H9 (cell line): ENCODE measurements at regions not wholly inside any gene's neighbourhood (a gene's known extent, or its start where the extent isn't known, plus 50 kb on each side); places are given as distances from the start of the nearest gene placed in this dataset.
"Not testable (repeated sequence)": the region's sequence is repeated elsewhere in the genome, so short reads cannot be mapped to it uniquely, and the experiment has no call there.

Experiments
- DNase-seq: peaks from one replicate; pipeline ENCODE4 v3.0.0-alpha.2; 2017
- H2AFZ ChIP-seq: one replicate; pipeline ENCODE4 v1.6.1; 2013; ENCODE audit warnings: mild to moderate bottlenecking, low read length, control low read depth, moderate library complexity
- H2AK5ac ChIP-seq: 2 replicates; pipeline ENCODE4 v1.6.1; 2013; ENCODE audit warnings: low read length, control low read depth, mixed read lengths; ENCODE audit not compliant: insufficient read length
- H2BK120ac ChIP-seq: one replicate; pipeline ENCODE4 v1.6.1; 2013; ENCODE audit warnings: low read depth, mild to moderate bottlenecking, low read length, control low read depth, inconsistent platforms; ENCODE audit not compliant: poor library complexity, severe bottlenecking
- H2BK12ac ChIP-seq: 2 replicates; pipeline ENCODE4 v1.6.1; 2013; ENCODE audit warnings: low read length, control low read depth, mixed read lengths, low read depth; ENCODE audit not compliant: insufficient read length
- H2BK15ac ChIP-seq: 2 replicates; pipeline ENCODE4 v1.6.1; 2013; ENCODE audit warnings: low read depth, low read length, control low read depth
- H2BK20ac ChIP-seq: one replicate; pipeline ENCODE4 v1.6.1; 2013; ENCODE audit warnings: low read depth, mild to moderate bottlenecking, low read length, control low read depth, inconsistent platforms; ENCODE audit not compliant: poor library complexity, severe bottlenecking
- H2BK5ac ChIP-seq: 2 replicates; pipeline ENCODE4 v1.6.1; 2013; ENCODE audit warnings: low read length, control low read depth, mixed read lengths; ENCODE audit not compliant: insufficient read length
- H3K14ac ChIP-seq: 2 replicates; pipeline ENCODE4 v1.6.1; 2013; ENCODE audit warnings: low read length, control low read depth; ENCODE audit not compliant: insufficient read depth
- H3K18ac ChIP-seq: 2 replicates; pipeline ENCODE4 v1.6.1; 2013; ENCODE audit warnings: low read depth, mild to moderate bottlenecking, mixed read lengths, low read length, control low read depth; ENCODE audit not compliant: insufficient read length
- H3K23ac ChIP-seq: 2 replicates; pipeline ENCODE4 v1.6.1; 2013; ENCODE audit warnings: low read length, control low read depth, mixed read lengths, low read depth; ENCODE audit not compliant: insufficient read length
- H3K23me2 ChIP-seq: 2 replicates; pipeline ENCODE4 v1.6.1; 2013; ENCODE audit warnings: low read depth, mild to moderate bottlenecking, mixed read lengths, low read length, control low read depth; ENCODE audit not compliant: insufficient read length, poor library complexity, severe bottlenecking
- H3K27ac ChIP-seq: 2 replicates; pipeline ENCODE4 v1.5.1; 2013; ENCODE audit warnings: low read length, control low read depth, mixed read lengths, low read depth; ENCODE audit not compliant: insufficient read length
- H3K27me3 ChIP-seq: 2 replicates; pipeline ENCODE4 v1.6.1; 2013; ENCODE audit warnings: low read length, control low read depth, inconsistent platforms; ENCODE audit not compliant: insufficient read depth
- H3K4ac ChIP-seq: 2 replicates; pipeline ENCODE4 v1.6.1; 2013; ENCODE audit warnings: low read depth, mild to moderate bottlenecking, control low read depth, inconsistent platforms, low read length, moderate library complexity
- H3K4me1 ChIP-seq: 2 replicates; pipeline ENCODE4 v1.6.1; 2013; ENCODE audit warnings: low read length, control low read depth, inconsistent platforms; ENCODE audit not compliant: insufficient read depth
- H3K4me2 ChIP-seq: 2 replicates; pipeline ENCODE4 v1.6.1; 2013; ENCODE audit warnings: low read length, control low read depth, mixed read lengths; ENCODE audit not compliant: insufficient read length, insufficient read depth
- H3K56ac ChIP-seq: 2 replicates; pipeline ENCODE4 v1.6.1; 2013; ENCODE audit warnings: low read depth, mild to moderate bottlenecking, mixed read lengths, low read length, control low read depth; ENCODE audit not compliant: insufficient read length
- H3K79me1 ChIP-seq: 2 replicates; pipeline ENCODE4 v1.6.1; 2013; ENCODE audit warnings: low read depth, mild to moderate bottlenecking, moderate library complexity, low read length, control low read depth, inconsistent platforms; ENCODE audit not compliant: insufficient read depth, poor library complexity, severe bottlenecking
- H3K79me2 ChIP-seq: 2 replicates; pipeline ENCODE4 v1.6.1; 2013; ENCODE audit warnings: low read length, control low read depth, inconsistent platforms; ENCODE audit not compliant: insufficient read depth
- H3K9ac ChIP-seq: 2 replicates; pipeline ENCODE4 v1.6.1; 2013; ENCODE audit warnings: low read length, control low read depth, mixed read lengths; ENCODE audit not compliant: insufficient read length; ENCODE audit errors: extremely low read depth
- H3K9me3 ChIP-seq: one replicate; pipeline ENCODE4 v1.6.1; 2013; ENCODE audit warnings: low read depth, low read length, inconsistent platforms; ENCODE audit not compliant: control insufficient read depth
- H3T11ph ChIP-seq: one replicate; pipeline ENCODE4 v1.6.1; 2013; ENCODE audit warnings: mild to moderate bottlenecking, low read length, control low read depth, inconsistent platforms
- H4K20me1 ChIP-seq: one replicate; pipeline ENCODE4 v1.6.1; 2013; ENCODE audit not compliant: control insufficient read depth, insufficient read length, insufficient read depth
- H4K5ac ChIP-seq: 2 replicates; pipeline ENCODE4 v1.6.1; 2013; ENCODE audit warnings: low read depth, mild to moderate bottlenecking, mixed read lengths, low read length, control low read depth; ENCODE audit not compliant: insufficient read length
- H4K8ac ChIP-seq: replicated peaks from 2 replicates; pipeline ENCODE4 v1.6.1; 2013; ENCODE audit warnings: low read length, control low read depth, mixed read lengths, low read depth; ENCODE audit not compliant: insufficient read length
- H4K91ac ChIP-seq: 2 replicates; pipeline ENCODE4 v1.6.1; 2013; ENCODE audit warnings: low read depth, mild to moderate bottlenecking, moderate library complexity, mixed read lengths, low read length, control low read depth; ENCODE audit not compliant: insufficient read length
- H3K27ac Mint-ChIP-seq, 3 experiments: 2 replicates in 2 of 3; 3 replicates in 1 of 3; pipeline ENCODE4 v1.8.0; 2020 to 2021; ENCODE audit warnings: mixed read lengths in 3 of 3, mild to moderate bottlenecking in 1 of 3, moderate library complexity in 1 of 3
- H3K27me3 Mint-ChIP-seq: 2 replicates; pipeline ENCODE4 v1.8.0; 2021; ENCODE audit warnings: low read depth, mild to moderate bottlenecking, moderate library complexity, mixed read lengths
- H3K36me3 Mint-ChIP-seq, 3 experiments: 2 replicates in 2 of 3; 3 replicates in 1 of 3; pipeline ENCODE4 v1.8.0; 2020 to 2021; ENCODE audit warnings: low read depth in 3 of 3, mixed read lengths in 3 of 3; ENCODE audit not compliant: insufficient read depth in 1 of 3
- H3K4me1 Mint-ChIP-seq, 2 experiments: 2 replicates each; pipeline ENCODE4 v1.8.0; 2020; ENCODE audit warnings: mixed read lengths in 2 of 2
- H3K4me3 Mint-ChIP-seq, 2 experiments: 2 replicates in 1 of 2; 3 replicates in 1 of 2; pipeline ENCODE4 v1.8.0; 2020 to 2021; ENCODE audit warnings: mild to moderate bottlenecking in 2 of 2, mixed read lengths in 2 of 2, moderate library complexity in 1 of 2
- H3K9me3 Mint-ChIP-seq, 2 experiments: 2 replicates in 1 of 2; 3 replicates in 1 of 2; pipeline ENCODE4 v1.8.0; 2020; ENCODE audit warnings: mild to moderate bottlenecking in 2 of 2, mixed read lengths in 2 of 2, moderate library complexity in 1 of 2
- WGBS: extraction: QIAGEN DNeasy Blood & Tissue Kit; methylation state at CpG from one replicate; pipeline ENCODE4 v1.1.7; 2013; ENCODE audit warnings: missing lambda C conversion rate, low lambda C conversion rate, mixed read lengths; ENCODE audit not compliant: insufficient read length; ENCODE audit errors: extremely low coverage; 5-methylcytosine and 5-hydroxymethylcytosine counted together

- not testable (repeated sequence) for H3T11ph ChIP-seq, H2AK5ac ChIP-seq, H3K4me1 ChIP-seq, H3K27me3 Mint-ChIP-seq, H3K56ac ChIP-seq, H3K18ac ChIP-seq, H4K8ac ChIP-seq, H3K27ac ChIP-seq, H4K20me1 ChIP-seq, H3K23ac ChIP-seq, H3K9ac ChIP-seq, H2BK20ac ChIP-seq, H2BK15ac ChIP-seq, H3K79me2 ChIP-seq, H3K4ac ChIP-seq, H3K27ac Mint-ChIP-seq, H4K91ac ChIP-seq, H3K4me1 Mint-ChIP-seq, DNase-seq, H3K9me3 ChIP-seq, H3K14ac ChIP-seq, H3K79me1 ChIP-seq, H3K23me2 ChIP-seq, H3K27me3 ChIP-seq, H2AFZ ChIP-seq, H2BK120ac ChIP-seq, H3K4me3 Mint-ChIP-seq, H2BK5ac ChIP-seq, H3K4me2 ChIP-seq, H2BK12ac ChIP-seq, H4K5ac ChIP-seq
- peaks cover 22 to 28% (median 26%) of the 10 kb centered on the region in 3 experiments for H3K36me3 Mint-ChIP-seq
- WGBS = no CpG with 5 or more reads among the region's 4 CpGs
- peaks cover 27 to 30% of the 10 kb centered on the region in 2 experiments for H3K9me3 Mint-ChIP-seq
Observed at GRCh38 chr7:138366676-138367075, 93.4 kb upstream of the TRIM24 start.
